ENCODE measurements at regions not wholly inside any gene's neighbourhood (a gene's known extent, or its start where the extent isn't known, plus 50 kb on each side); places are given as distances from the start of the nearest gene placed in this dataset.

GRCh38 chr5:18765304-18765703, 1131.0 kb downstream of the TAF11L14 start (continued):
- TF ChIP-seq CHD7 (IDR thresholded peaks at IDR 0.05; ENCODE audit: insufficient replicate concordance, low read length), result no peak
- no peak for TF ChIP-seq CTBP2 (IDR thresholded peaks at IDR 0.05; ENCODE audit: borderline replicate concordance, insufficient read depth, insufficient read length, low read length)
- no peak for TF ChIP-seq GABPA (IDR thresholded peaks at IDR 0.05; ENCODE audit: borderline replicate concordance, insufficient read depth, low read length)
- TF ChIP-seq, protein P1, sequence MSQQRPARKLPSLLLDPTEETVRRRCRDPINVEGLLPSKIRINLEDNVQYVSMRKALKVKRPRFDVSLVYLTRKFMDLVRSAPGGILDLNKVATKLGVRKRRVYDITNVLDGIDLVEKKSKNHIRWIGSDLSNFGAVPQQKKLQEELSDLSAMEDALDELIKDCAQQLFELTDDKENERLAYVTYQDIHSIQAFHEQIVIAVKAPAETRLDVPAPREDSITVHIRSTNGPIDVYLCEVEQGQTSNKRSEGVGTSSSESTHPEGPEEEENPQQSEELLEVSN (IDR thresholded peaks at IDR 0.05), result no peak
- TF ChIP-seq RXRA (IDR thresholded peaks at IDR 0.05; ENCODE audit: insufficient read depth, low read depth, low read length), result no peak
- no peak for TF ChIP-seq SRF (IDR thresholded peaks at IDR 0.05; ENCODE audit: low read depth, low read length)
- TF ChIP-seq CBX8 (IDR thresholded peaks at IDR 0.05; ENCODE audit: borderline replicate concordance, low read depth, low read length), result no peak
- no peak for TF ChIP-seq TEAD4 (IDR thresholded peaks at IDR 0.05; ENCODE audit: low read depth, low read length)
- TF ChIP-seq RNF2 (IDR thresholded peaks at IDR 0.05; ENCODE audit: borderline replicate concordance, low read depth, low read length, missing control alignments, poor library complexity, severe bottlenecking), result no peak

All from H1 (cell line).